Activated CD8-positive, alpha-beta memory T cell treated with anti-CD3 and anti-CD28 coated beads for 36 hours (primary cell): ENCODE measurements at regions not wholly inside any gene's neighbourhood (a gene's known extent, or its start where the extent isn't known, plus 50 kb on each side); places are given as distances from the start of the nearest gene placed in this dataset.
"Not testable (repeated sequence)": the region's sequence is repeated elsewhere in the genome, so short reads cannot be mapped to it uniquely, and the experiment has no call there.

Experiments
- CTCF ChIA-PET: fragments of 350-600 bp; sonication (Branson Sonifier 250); formaldehyde crosslinking; loops from one replicate; lab custom pipeline; 2021; ENCODE audit warnings: antibody characterized with exemption; lab: Charles Lee
- POLR2A ChIA-PET: fragments of 350-600 bp; sonication (Branson Sonifier 250); formaldehyde crosslinking; loops from one replicate; lab custom pipeline; 2021; ENCODE audit warnings: antibody characterized with exemption; lab: Charles Lee

- CTCF ChIA-PET, result interaction anchor here (0.7 kb wide), 1 partner anchor 156 kb away, joined by 4 read pairs; no protein-coding TSS in a partner anchor
- POLR2A ChIA-PET, result interaction anchor here (3.6 kb wide), 1 partner anchor 155 kb away, joined by 37 read pairs; the partner anchor contains the start of gene CITED2
These were observed 155.0 kb upstream of the CITED2 start for GRCh38 chr6:139529420-139529819.

GRCh38 chr6:139528471-139528870 lies 154.0 kb upstream of the CITED2 start:
- POLR2A ChIA-PET, result interaction anchor here (0.6 to 3.6 kb wide), 2 partner anchors 154 to 236 kb away, joined by 4 to 37 read pairs; partner anchors contain the start of gene CITED2
- CTCF ChIA-PET, result interaction anchor here (1.2 kb wide), 1 partner anchor 12 kb away, joined by 3 read pairs; no protein-coding TSS in a partner anchor

GRCh38 chr6:139525415-139525814 lies 151.0 kb upstream of the CITED2 start:
- POLR2A ChIA-PET, result interaction anchor here (0.7 to 0.8 kb wide), 2 partner anchors 15 to 151 kb away, joined by 3 to 4 read pairs; partner anchors contain the start of gene CITED2
- CTCF ChIA-PET, result no interaction called here

- POLR2A ChIA-PET, result no interaction called here
- CTCF ChIA-PET, result interaction anchor here (1.2 kb wide), 1 partner anchor 9 kb away, joined by 3 read pairs; no protein-coding TSS in a partner anchor
These were observed 149.5 kb upstream of the CITED2 start for GRCh38 chr6:139523986-139524385.

- POLR2A ChIA-PET, result no interaction called here
- CTCF ChIA-PET, result no interaction called here
These were observed 148.2 kb upstream of the CITED2 start for GRCh38 chr6:139522511-139523220.

GRCh38 chr6:139521338-139521737 lies 146.9 kb upstream of the CITED2 start:
- ChIA-PET CTCF (no interaction called here), POLR2A (no interaction called here)

GRCh38 chr6:139520321-139520768 lies 145.9 kb upstream of the CITED2 start:
- ChIA-PET POLR2A (no interaction called here), CTCF (no interaction called here)

GRCh38 chr6:139519571-139520031 lies 145.2 kb upstream of the CITED2 start:
- ChIA-PET CTCF (no interaction called here), POLR2A (no interaction called here)

- ChIA-PET POLR2A (no interaction called here), CTCF (no interaction called here)
These were observed 144.6 kb upstream of the CITED2 start for GRCh38 chr6:139519097-139519496.

GRCh38 chr6:139518556-139519091 lies 144.2 kb upstream of the CITED2 start:
- ChIA-PET CTCF (no interaction called here), POLR2A (no interaction called here)

GRCh38 chr6:139517998-139518555 lies 143.6 kb upstream of the CITED2 start:
- CTCF ChIA-PET, POLR2A ChIA-PET: not testable (repeated sequence)

GRCh38 chr6:139515511-139515910 lies 141.1 kb upstream of the CITED2 start:
- POLR2A ChIA-PET, result interaction anchor here (3.4 kb wide), 1 partner anchor 141 kb away, joined by 23 read pairs; the partner anchor contains the start of gene CITED2
- CTCF ChIA-PET, result interaction anchor here (0.8 to 1.1 kb wide), 2 partner anchors 8 to 452 kb away, joined by 3 read pairs; no protein-coding TSS in a partner anchor

- POLR2A ChIA-PET, result interaction anchor here (3.4 kb wide), 1 partner anchor 140 kb away, joined by 23 read pairs; the partner anchor contains the start of gene CITED2
- CTCF ChIA-PET, result interaction anchor here (1.1 kb wide), 1 partner anchor 9 kb away, joined by 3 read pairs; no protein-coding TSS in a partner anchor
These were observed 140.4 kb upstream of the CITED2 start for GRCh38 chr6:139514819-139515218.

GRCh38 chr6:139510040-139510790 lies 135.8 kb upstream of the CITED2 start:
- POLR2A ChIA-PET, result no interaction called here
- CTCF ChIA-PET, result no interaction called here

- ChIA-PET CTCF (no interaction called here), POLR2A (no interaction called here)
These were observed 134.7 kb upstream of the CITED2 start for GRCh38 chr6:139509167-139509566.

- CTCF ChIA-PET, result no interaction called here
- POLR2A ChIA-PET, result no interaction called here
These were observed 134.1 kb upstream of the CITED2 start for GRCh38 chr6:139508576-139508975.

- POLR2A ChIA-PET, result no interaction called here
- CTCF ChIA-PET, result no interaction called here
These were observed 133.6 kb upstream of the CITED2 start for GRCh38 chr6:139508023-139508422.

GRCh38 chr6:139500977-139501376 lies 126.5 kb upstream of the CITED2 start:
- CTCF ChIA-PET, result no interaction called here
- POLR2A ChIA-PET, result no interaction called here

GRCh38 chr6:139498715-139499114 lies 124.3 kb upstream of the CITED2 start:
- POLR2A ChIA-PET, result no interaction called here

More at GRCh38 chr6:139498715-139499114, 124.3 kb upstream of the CITED2 start:
- CTCF ChIA-PET, result no interaction called here
